ENCODE measurements at regions not wholly inside any gene's neighbourhood (a gene's known extent, or its start where the extent isn't known, plus 50 kb on each side); places are given as distances from the start of the nearest gene placed in this dataset.

DNA sequence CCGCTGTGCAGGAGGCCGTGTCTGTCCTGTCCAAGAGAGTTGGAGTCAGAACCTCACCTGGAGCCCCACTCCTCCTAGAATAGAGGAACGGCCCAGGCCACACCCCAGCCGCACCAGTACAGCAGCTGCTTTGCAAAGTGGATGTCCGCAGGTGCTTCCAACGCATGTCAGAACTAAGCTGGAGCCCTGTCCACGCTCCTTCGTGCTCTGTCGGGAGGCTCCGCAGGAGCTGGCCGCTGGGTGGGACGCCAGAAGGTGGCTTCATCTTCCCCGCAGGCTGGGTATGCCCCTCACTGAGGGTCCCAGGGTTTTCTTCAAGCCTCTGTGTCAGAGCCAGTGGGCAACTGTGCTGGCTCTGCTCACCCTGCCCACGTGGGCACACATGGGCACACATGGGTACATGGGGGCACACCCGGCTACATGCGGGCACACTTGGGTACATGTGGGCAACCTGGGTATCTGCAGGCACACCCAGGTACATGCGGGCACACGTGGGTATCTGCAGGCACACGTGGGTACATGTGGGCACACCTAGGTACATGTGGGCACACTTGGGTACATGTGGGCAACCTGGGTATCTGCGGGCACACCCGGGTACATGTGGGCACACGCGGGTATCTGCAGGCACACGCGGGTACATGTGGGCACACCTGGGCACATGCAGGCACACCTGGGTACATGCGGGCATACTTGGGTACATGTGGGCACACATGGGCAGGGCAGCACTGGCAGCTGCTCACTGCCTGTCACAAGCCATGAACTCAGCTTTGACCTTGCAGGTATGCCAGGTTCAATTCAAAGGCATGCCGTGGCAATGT is 67.1 kb upstream of the CTDP1 start:
- no peaks in the 10 kb centered on the region for H3K9me3 Mint-ChIP-seq
- H3K4me1 Mint-ChIP-seq, result no peaks in the 10 kb centered on the region
- no peaks in the 10 kb centered on the region for H3K27me3 Mint-ChIP-seq
- H3K4me3 Mint-ChIP-seq, result no peak overlapping the region
- DNase-seq, result no peak
- no peaks in the 10 kb centered on the region for H3K36me3 Mint-ChIP-seq
- no peak overlapping the region for H3K27ac Mint-ChIP-seq
- CTCF ChIA-PET, result no interaction called here

DNA sequence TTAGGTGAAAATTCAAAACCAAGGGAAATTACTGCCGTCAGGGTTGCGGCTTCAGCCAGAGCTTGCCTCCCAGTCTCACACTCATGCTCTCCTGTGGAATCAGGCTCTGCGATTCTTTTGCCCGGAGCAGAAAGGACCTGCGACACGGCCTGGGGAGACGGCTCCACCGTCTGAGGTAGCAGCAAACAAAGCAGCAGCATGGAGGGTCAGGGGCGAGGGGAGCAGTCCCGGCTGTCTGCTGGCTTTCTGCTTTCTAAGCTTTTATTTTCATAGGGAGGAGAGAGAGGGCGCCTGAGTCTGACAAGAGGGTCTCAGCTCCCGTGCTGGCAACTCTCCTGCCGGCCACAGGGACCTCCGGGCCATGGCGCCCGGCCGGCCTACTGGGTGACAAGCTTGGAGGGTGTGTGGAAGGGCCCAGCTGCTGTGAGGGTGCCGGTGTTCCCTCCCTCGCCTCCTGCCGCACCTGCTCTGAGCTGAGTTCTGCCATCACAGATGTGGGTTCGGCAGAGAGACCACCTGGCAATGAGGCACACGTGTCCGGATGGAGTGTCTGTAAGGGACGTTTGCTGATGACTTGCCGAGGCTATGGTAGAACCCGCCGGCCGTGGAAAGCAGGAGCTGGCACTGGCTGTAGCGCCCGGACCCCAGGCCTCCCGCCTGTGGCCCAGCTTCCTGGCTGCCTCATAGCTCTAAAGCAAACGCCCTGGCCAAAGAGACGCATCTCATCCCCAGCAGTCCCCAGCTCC is 66.2 kb upstream of the CTDP1 start:
- H3K4me1 Mint-ChIP-seq, result no peaks in the 10 kb centered on the region
- H3K4me3 Mint-ChIP-seq, result no peak overlapping the region
- H3K9me3 Mint-ChIP-seq, result peaks cover 2% of the 10 kb centered on the region
- no peaks in the 10 kb centered on the region for H3K27me3 Mint-ChIP-seq
- CTCF ChIA-PET, result no interaction called here
- no peaks in the 10 kb centered on the region for H3K36me3 Mint-ChIP-seq
- no peak overlapping the region for H3K27ac Mint-ChIP-seq
- no peak for DNase-seq

DNA sequence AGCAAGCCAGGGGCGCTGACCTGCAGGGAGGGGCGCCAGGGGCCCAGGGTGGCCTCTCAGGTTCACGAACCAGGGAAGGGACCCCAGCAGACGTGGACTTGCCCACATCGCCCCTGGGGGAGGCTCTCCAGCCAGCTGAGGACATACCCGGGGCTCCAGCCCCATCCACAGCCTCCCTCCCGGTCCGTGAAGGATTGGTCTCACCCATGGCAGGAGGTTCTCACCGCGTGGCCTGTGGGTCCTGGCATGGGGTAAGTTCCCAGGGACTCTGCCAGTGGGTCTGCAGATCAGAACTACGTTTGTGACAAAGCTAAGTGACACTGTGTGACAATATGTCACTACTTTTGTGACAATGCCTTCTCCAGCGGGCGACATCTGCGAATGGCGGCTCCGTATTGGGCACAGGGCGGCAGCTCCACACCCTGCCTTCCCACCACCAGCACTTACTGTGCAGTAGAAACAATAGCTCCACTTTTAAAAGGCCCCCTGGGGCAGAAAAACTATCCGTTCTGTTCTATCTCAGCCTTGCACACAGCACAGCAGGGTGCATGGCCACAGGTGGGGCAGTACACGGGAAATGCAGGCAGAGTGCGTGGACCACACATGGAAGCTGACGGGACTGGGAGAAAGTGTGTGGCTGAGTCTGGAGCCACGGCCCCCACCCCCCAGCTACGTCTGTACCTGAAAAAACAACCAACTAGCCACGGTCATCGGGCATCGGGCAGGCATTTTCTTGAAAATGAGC is 65.2 kb upstream of the CTDP1 start:
- Mint-ChIP-seq H3K27me3 (no peaks in the 10 kb centered on the region), H3K4me3 (no peak overlapping the region), H3K9me3 (peaks cover 3% of the 10 kb centered on the region), H3K4me1 (no peaks in the 10 kb centered on the region), H3K27ac (no peak overlapping the region), H3K36me3 (no peaks in the 10 kb centered on the region)
- no peak for DNase-seq
- CTCF ChIA-PET, result no interaction called here

DNA sequence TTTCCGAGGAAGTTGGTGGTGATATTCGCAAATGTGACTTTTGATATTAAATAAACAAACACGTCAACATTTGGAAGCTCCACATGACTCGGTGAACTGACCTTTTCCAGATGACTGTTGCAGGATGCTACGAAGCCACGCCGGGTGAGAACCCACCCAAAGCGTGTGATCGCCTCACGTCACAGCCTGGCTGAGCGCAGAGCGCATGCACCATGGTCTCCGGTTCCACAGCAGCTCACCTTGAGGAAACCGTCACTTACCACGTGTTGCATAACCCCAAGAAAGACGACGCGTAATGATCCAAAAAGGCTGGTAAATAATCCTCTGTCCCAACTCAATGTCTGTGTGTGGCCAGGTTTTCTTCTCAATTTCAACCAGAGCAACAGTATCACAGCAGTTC is 64.5 kb upstream of the CTDP1 start:
- Mint-ChIP-seq H3K36me3 (no peaks in the 10 kb centered on the region), H3K27ac (no peak overlapping the region), H3K4me1 (no peaks in the 10 kb centered on the region), H3K27me3 (no peaks in the 10 kb centered on the region), H3K9me3 (peaks cover 3% of the 10 kb centered on the region), H3K4me3 (no peak overlapping the region)
- no peak for DNase-seq
- CTCF ChIA-PET, result no interaction called here

DNA sequence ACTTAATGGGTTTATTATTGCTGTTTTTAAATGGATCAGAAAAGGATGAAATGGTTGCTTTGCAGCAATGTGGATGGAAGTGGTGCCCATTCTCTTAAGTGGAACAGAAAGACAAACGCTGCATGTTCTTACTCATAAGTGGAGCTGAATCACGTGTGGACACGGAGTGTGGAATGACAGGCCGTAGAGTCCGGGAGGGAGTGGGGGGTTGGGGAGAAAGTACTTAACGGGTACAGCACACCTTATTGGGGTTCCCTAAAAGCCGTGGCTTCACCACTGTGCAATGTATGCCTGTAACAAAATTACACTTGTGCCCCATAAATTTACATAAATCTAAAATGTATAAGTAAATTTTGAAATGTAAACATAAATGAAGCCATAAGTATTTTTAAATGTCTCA is 64.0 kb upstream of the CTDP1 start:
- no peaks in the 10 kb centered on the region for H3K4me1 Mint-ChIP-seq
- H3K27me3 Mint-ChIP-seq, result no peaks in the 10 kb centered on the region
- H3K9me3 Mint-ChIP-seq, result peaks cover 3% of the 10 kb centered on the region
- H3K27ac Mint-ChIP-seq, result no peak overlapping the region
- no peak overlapping the region for H3K4me3 Mint-ChIP-seq
- H3K36me3 Mint-ChIP-seq, result no peaks in the 10 kb centered on the region
- DNase-seq, result no peak
- CTCF ChIA-PET, result no interaction called here

DNA sequence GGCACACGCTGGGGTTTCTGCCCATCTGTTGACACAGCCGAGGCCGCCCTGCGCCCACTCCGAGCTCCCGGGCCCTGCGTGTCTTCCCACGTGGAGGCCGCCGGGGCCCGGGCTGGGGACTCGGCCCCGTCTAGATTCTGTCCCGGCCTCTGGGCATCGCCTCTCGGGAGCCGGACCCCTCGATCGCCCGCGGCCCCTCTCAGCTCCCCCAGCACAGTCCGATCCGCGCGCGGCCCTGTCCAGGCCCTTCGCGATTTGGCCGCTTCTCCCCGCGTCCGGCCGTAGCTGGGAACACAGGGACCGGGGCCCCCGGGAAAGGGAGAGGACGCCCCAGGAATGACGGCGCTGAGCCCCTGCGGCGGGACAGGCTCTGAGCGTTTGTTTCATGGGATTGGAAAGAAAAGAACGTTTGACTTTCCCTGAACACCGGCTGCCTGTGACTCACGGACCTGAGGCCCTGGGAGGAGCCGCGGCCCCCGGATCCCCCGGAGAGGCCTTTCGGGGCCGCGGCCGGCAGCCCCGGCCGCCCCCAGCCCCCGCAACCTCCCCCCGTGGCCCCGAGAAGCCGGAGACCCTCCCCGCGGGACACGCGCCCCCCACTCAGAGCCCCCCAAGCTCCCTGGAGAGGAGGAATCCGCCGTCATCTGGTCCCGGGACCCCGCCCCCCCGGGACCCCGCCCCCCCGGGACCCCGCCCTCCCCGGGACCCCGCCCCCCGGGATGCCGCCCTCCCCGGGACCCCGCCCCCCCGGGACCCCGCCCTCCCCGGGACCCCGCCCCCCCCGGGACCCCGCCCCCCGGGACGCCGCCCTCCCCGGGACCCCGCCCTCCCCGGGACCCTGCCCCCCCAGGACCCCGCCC is 62.7 kb upstream of the CTDP1 start:
- H3K4me3 Mint-ChIP-seq, result no peak overlapping the region

DNA sequence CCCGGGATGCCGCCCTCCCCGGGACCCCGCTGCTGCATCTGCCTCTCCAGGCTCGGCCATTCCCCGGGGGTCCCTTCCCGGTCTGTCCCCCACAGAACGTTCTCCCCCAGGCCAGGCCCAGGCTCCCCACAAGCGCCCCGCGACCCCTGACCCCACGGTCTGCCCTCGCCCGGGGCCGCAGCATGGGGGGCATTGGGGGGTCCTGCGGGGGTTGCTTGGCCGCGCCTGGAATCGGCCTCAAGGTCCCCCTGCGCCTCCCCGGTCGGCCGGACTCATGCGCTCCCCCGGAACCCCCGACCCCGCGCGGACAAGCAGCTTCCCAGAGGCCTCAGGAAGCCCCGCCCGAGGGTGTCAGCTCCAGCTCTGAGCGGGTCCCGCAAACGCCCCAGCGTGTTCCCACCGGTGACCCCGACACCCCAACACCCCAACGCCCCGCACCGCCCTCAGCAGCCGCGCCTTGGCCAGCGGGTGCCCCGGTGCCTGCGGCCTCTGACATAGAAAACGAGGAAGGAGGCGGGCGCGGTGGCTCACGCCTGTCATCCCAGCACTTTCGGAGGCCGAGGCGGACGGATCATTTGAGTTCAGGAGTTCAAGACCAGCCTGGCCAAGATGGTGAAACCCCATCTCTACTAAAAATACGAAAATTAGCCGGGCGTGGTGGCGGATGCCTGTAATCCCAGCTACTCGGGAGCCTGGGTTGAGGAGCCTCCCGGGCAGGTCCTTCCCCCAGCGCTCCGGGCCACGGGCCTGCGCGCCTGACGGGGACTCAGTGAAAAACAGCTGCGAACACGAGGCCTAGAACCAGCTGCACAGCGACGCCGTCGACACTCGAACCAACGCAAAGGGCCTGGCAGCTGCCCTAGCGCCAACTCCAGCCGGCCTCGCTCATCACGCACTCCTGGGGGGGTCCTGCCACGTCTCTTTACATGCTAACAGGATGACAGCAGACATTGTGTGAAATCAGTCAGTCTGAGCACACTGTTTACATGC is 61.8 kb upstream of the CTDP1 start:
- CTCF ChIA-PET, result no interaction called here
- DNase-seq, result no peak
- Mint-ChIP-seq H3K4me1 (no peaks in the 10 kb centered on the region), H3K27ac (no peak overlapping the region), H3K4me3 (no peak overlapping the region), H3K9me3 (peaks cover 3% of the 10 kb centered on the region), H3K27me3 (no peaks in the 10 kb centered on the region), H3K36me3 (no peaks in the 10 kb centered on the region)

More for the DNA sequence above, 62.7 kb upstream of the CTDP1 start:
- Mint-ChIP-seq H3K36me3 (no peaks in the 10 kb centered on the region), H3K27me3 (no peaks in the 10 kb centered on the region), H3K9me3 (peaks cover 3% of the 10 kb centered on the region), H3K27ac (no peak overlapping the region), H3K4me1 (no peaks in the 10 kb centered on the region)
- CTCF ChIA-PET, result no interaction called here
- DNase-seq, result no peak

DNA sequence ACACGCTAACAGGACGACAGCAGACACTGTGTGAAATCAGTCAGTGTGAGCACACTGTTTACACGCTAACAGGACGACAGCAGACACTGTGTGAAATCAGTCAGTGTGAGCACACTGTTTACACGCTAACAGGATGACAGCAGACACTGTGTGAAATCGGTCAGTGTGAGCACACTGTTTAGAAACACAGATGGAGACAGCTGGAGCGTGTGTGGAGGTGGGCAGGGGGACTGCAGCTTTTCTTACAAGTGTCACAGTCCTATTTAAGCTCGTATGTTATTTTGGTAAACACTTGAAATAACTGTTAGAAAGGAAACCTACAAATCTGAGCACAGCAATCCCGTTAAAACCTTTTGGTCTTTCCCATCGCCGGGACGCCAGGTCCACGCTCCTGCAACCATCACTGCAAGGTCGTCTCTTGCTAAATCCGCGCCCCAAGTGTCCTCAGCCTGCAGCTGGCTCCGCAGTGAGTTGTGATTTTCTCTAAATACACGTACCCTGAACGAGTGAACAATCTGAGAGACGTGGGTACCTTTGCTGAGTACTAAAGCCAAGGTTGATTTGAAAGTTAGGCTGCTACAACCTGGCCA is 58.9 kb upstream of the CTDP1 start:
- peaks cover 8% of the 10 kb centered on the region for H3K4me1 Mint-ChIP-seq
- peaks cover 3% of the 10 kb centered on the region for H3K9me3 Mint-ChIP-seq
- no peak overlapping the region for H3K4me3 Mint-ChIP-seq
- no peak for DNase-seq
- no peak overlapping the region for H3K27ac Mint-ChIP-seq
- H3K27me3 Mint-ChIP-seq, result peaks cover 10% of the 10 kb centered on the region
- CTCF ChIA-PET, result no interaction called here
- H3K36me3 Mint-ChIP-seq, result no peaks in the 10 kb centered on the region

DNA sequence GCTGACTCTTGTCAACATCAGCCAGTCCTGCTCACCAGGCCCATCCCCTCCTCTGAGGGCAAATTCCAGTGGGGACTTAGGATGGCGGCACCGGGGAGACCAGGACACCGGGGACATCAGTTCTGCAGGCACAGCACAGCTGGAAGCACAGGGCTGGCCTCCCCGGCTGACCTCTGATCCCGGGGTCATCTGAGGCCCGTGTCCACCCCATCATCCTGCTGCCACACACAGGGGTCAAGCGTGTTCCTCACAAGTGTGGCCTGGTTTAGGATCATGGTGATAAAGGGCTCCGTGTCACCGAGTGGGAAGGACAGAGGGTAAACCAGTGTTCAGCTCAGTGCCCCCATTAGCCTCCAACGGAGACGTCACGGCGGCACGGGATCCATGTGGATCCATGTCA is 58.1 kb upstream of the CTDP1 start:
- Mint-ChIP-seq H3K36me3 (no peaks in the 10 kb centered on the region), H3K27ac (no peak overlapping the region), H3K4me3 (no peak overlapping the region), H3K27me3 (peaks cover 16% of the 10 kb centered on the region), H3K4me1 (peaks cover 8% of the 10 kb centered on the region), H3K9me3 (peaks cover 3% of the 10 kb centered on the region)
- CTCF ChIA-PET, result no interaction called here
- no peak for DNase-seq

DNA sequence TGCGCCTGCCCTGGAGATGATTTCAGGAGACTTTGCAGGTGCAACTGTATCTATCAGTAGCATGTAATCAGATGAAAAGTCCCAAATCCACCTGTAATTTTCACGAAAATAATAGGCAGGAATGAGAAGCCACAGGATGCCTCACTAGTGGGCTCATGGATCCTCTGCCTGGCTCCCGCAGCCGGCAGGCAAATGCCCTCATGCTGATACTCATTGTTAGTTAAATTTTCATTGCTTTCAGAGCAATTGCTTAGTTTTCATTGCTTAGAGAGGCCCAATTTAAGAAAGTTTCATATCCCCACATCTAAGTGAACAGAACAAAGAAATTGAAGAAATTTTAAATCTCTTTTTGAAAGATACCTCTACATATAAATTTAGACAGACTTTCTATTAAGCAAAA is 57.6 kb upstream of the CTDP1 start:
- H3K4me3 Mint-ChIP-seq, result no peak overlapping the region

DNA sequence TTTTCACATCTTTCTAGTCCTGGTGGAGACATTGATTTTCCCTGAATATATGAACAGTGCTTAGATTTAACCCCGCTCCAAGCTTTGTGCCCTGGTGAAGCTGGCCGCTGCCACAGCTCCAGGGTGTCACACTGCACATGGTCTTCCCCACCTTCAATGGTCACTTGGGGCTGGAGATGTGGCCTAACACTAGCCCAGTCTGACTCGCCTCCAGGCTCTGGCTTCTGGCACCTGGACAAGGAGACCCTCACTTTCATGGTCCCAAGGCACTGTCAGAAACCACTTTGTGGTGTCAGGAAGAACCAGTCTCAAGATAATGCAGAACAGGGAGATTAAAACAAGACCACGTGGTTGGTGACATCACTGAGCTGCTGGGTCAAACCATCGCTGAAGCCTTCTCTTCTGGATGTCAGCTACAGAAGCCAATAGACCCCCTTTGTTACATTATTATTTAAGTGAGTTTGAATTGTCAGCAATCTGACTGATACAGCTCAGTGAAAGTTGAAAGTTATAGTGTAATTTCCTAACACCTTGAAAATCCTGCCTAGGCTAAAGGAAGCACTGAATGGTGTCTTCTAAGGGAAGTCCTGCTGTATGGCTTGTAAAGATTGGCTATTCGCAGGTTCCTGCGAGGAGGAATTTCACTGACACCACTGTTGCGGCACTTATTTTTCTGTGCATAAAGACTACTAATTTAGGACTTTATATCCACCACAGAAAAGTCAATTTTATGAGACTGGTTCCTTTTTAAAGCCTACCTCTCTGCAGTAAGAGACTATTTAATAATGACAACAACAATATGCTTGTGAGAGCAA is 55.0 kb upstream of the CTDP1 start:
- H3K27me3 Mint-ChIP-seq, result peaks cover 29% of the 10 kb centered on the region
- H3K9me3 Mint-ChIP-seq, result no peaks in the 10 kb centered on the region
- H3K4me3 Mint-ChIP-seq, result no peak overlapping the region
- no peak for DNase-seq
- no peaks in the 10 kb centered on the region for H3K36me3 Mint-ChIP-seq
- peaks cover 8% of the 10 kb centered on the region for H3K4me1 Mint-ChIP-seq
- H3K27ac Mint-ChIP-seq, result no peak overlapping the region
- CTCF ChIA-PET, result interaction anchor here (0.6 to 2.0 kb wide), 3 partner anchors 40 to 244 kb away, joined by 3 to 6 read pairs (median 3); no protein-coding TSS in a partner anchor

More for the DNA sequence above, 57.6 kb upstream of the CTDP1 start:
- DNase-seq, result no peak
- Mint-ChIP-seq H3K27me3 (peaks cover 19% of the 10 kb centered on the region), H3K36me3 (no peaks in the 10 kb centered on the region), H3K27ac (no peak overlapping the region), H3K9me3 (peaks cover 3% of the 10 kb centered on the region), H3K4me1 (peaks cover 8% of the 10 kb centered on the region)
- CTCF ChIA-PET, result no interaction called here
